ENCODE measurements at regions not wholly inside any gene's neighbourhood (a gene's known extent, or its start where the extent isn't known, plus 50 kb on each side); places are given as distances from the start of the nearest gene placed in this dataset.
"Not testable (repeated sequence)": the region's sequence is repeated elsewhere in the genome, so short reads cannot be mapped to it uniquely, and the experiment has no call there.

- ChIA-PET CTCF (ENCODE audit: unreplicated experiment) (no interaction called here), POLR2A (interaction anchor here (0.8 kb wide), 1 partner anchor 59 kb away, joined by 3 read pairs; no protein-coding TSS in a partner anchor)
- Histone ChIP-seq H3K4me3 (ENCODE audit: low read depth, low read length, poor library complexity, severe bottlenecking) (no peak overlapping the region), H3K36me3 (ENCODE audit: insufficient read depth, low read length) (no peaks in the 10 kb centered on the region), H3K4me1 (ENCODE audit: insufficient read depth, low read length, poor library complexity, severe bottlenecking) (no peaks in the 10 kb centered on the region), H4K20me1 (ENCODE audit: insufficient read depth, low read length) (no peaks in the 10 kb centered on the region), H2AFZ (ENCODE audit: low read length) (no peak overlapping the region), H3K27ac (ENCODE audit: low read depth, low read length, poor library complexity, severe bottlenecking) (no peak overlapping the region), H3K4me2 (ENCODE audit: low read length) (no peak overlapping the region), H3K79me2 (ENCODE audit: insufficient read depth, low read depth, low read length) (no peaks in the 10 kb centered on the region), H3K9me3 (ENCODE audit: low read length) (no peaks in the 10 kb centered on the region), H3K9me2 (ENCODE audit: insufficient read depth, low read length) (no peaks in the 10 kb centered on the region)
- no TSS peak for BruUV-seq (replicated peaks)
- DNase-seq (ENCODE audit: low spot score): no peak
- intact Hi-C loops (cut with micrococcal nuclease; ENCODE audit: unreplicated experiment): no loop called here
- no peak for TF ChIP-seq EZH2phosphoT487 (IDR thresholded peaks at IDR 0.05; ENCODE audit: borderline replicate concordance, low read depth, low read length)
- TF ChIP-seq CTCF (conservative IDR thresholded peaks at IDR 0.05; ENCODE audit: low read length): no peak
These were observed 249.4 kb upstream of the CTBP2 start for GRCh38 chr10:125409756-125410155.

GRCh38 chr10:125407557-125407956 lies 247.2 kb upstream of the CTBP2 start:
- H3K36me3 ChIP-seq (ENCODE audit: insufficient read depth, low read length): no peaks in the 10 kb centered on the region
- no peak overlapping the region for H3K27ac ChIP-seq (ENCODE audit: low read depth, low read length, poor library complexity, severe bottlenecking)
- no peak for TF ChIP-seq CTCF (conservative IDR thresholded peaks at IDR 0.05; ENCODE audit: low read length)
- TF ChIP-seq EZH2phosphoT487 (IDR thresholded peaks at IDR 0.05; ENCODE audit: borderline replicate concordance, low read depth, low read length): no peak
- H2AFZ ChIP-seq (ENCODE audit: low read length): no peak overlapping the region
- ChIA-PET CTCF (ENCODE audit: unreplicated experiment) (no interaction called here), POLR2A (no interaction called here)
- intact Hi-C loops (cut with micrococcal nuclease; ENCODE audit: unreplicated experiment): no loop called here
- BruUV-seq (replicated peaks): no TSS peak
- H3K79me2 ChIP-seq (ENCODE audit: insufficient read depth, low read depth, low read length): no peaks in the 10 kb centered on the region
- no peak overlapping the region for H3K4me3 ChIP-seq (ENCODE audit: low read depth, low read length, poor library complexity, severe bottlenecking)
- no peaks in the 10 kb centered on the region for H3K9me2 ChIP-seq (ENCODE audit: insufficient read depth, low read length)
- no peaks in the 10 kb centered on the region for H3K4me1 ChIP-seq (ENCODE audit: insufficient read depth, low read length, poor library complexity, severe bottlenecking)
- no peaks in the 10 kb centered on the region for H3K9me3 ChIP-seq (ENCODE audit: low read length)
- no peak for DNase-seq (ENCODE audit: low spot score)
- H4K20me1 ChIP-seq (ENCODE audit: insufficient read depth, low read length): no peaks in the 10 kb centered on the region
- H3K4me2 ChIP-seq (ENCODE audit: low read length): no peak overlapping the region

- no peak for DNase-seq (ENCODE audit: low spot score)
These were observed 246.7 kb upstream of the CTBP2 start for GRCh38 chr10:125407000-125407502.

GRCh38 chr10:125404902-125405301 lies 244.5 kb upstream of the CTBP2 start:
- H3K4me1 ChIP-seq (ENCODE audit: insufficient read depth, low read length, poor library complexity, severe bottlenecking); CTCF ChIA-PET (ENCODE audit: unreplicated experiment); H3K27ac ChIP-seq (ENCODE audit: low read depth, low read length, poor library complexity, severe bottlenecking); H2AFZ ChIP-seq (ENCODE audit: low read length); H3K36me3 ChIP-seq (ENCODE audit: insufficient read depth, low read length); H3K9me3 ChIP-seq (ENCODE audit: low read length); H3K4me2 ChIP-seq (ENCODE audit: low read length); H4K20me1 ChIP-seq (ENCODE audit: insufficient read depth, low read length); H3K79me2 ChIP-seq (ENCODE audit: insufficient read depth, low read depth, low read length); BruUV-seq (replicated peaks); DNase-seq (ENCODE audit: low spot score); POLR2A ChIA-PET; H3K9me2 ChIP-seq (ENCODE audit: insufficient read depth, low read length); intact Hi-C loops (cut with micrococcal nuclease; ENCODE audit: unreplicated experiment); H3K4me3 ChIP-seq (ENCODE audit: low read depth, low read length, poor library complexity, severe bottlenecking): not testable (repeated sequence)

More at GRCh38 chr10:125407000-125407502, 246.7 kb upstream of the CTBP2 start:
- CTCF ChIA-PET (ENCODE audit: unreplicated experiment): no interaction called here
- POLR2A ChIA-PET: no interaction called here
- no TSS peak for BruUV-seq (replicated peaks)
- Histone ChIP-seq H2AFZ (ENCODE audit: low read length) (no peak overlapping the region), H3K9me3 (ENCODE audit: low read length) (no peaks in the 10 kb centered on the region; the same call in 1 of the 2 replicates), H3K36me3 (ENCODE audit: insufficient read depth, low read length) (no peaks in the 10 kb centered on the region), H3K4me2 (ENCODE audit: low read length) (no peak overlapping the region), H3K27ac (ENCODE audit: low read depth, low read length, poor library complexity, severe bottlenecking) (no peak overlapping the region), H4K20me1 (ENCODE audit: insufficient read depth, low read length) (no peaks in the 10 kb centered on the region), H3K4me3 (ENCODE audit: low read depth, low read length, poor library complexity, severe bottlenecking) (no peak overlapping the region), H3K9me2 (ENCODE audit: insufficient read depth, low read length) (no peaks in the 10 kb centered on the region), H3K4me1 (ENCODE audit: insufficient read depth, low read length, poor library complexity, severe bottlenecking) (no peaks in the 10 kb centered on the region), H3K79me2 (ENCODE audit: insufficient read depth, low read depth, low read length) (no peaks in the 10 kb centered on the region)
- TF ChIP-seq EZH2phosphoT487 (IDR thresholded peaks at IDR 0.05; ENCODE audit: borderline replicate concordance, low read depth, low read length): no peak
- TF ChIP-seq CTCF (conservative IDR thresholded peaks at IDR 0.05; ENCODE audit: low read length): no peak
- intact Hi-C loops (cut with micrococcal nuclease; ENCODE audit: unreplicated experiment): no loop called here

Measured in OCI-LY7 (cell line).